H1 (cell line): ENCODE measurements at regions not wholly inside any gene's neighbourhood (a gene's known extent, or its start where the extent isn't known, plus 50 kb on each side); places are given as distances from the start of the nearest gene placed in this dataset.

Experiments used
- CTCF ChIA-PET: fragments of 300-600 bp; sonication (Branson Sonifier 250); formaldehyde crosslinking; loops from one replicate; lab custom pipeline; 2021; ENCODE audit not compliant: partially characterized antibody; lab: Charles Lee
- POLR2A ChIA-PET: fragments of 300-600 bp; sonication (Branson Sonifier 250); formaldehyde crosslinking; loops from one replicate; lab custom pipeline; 2021; ENCODE audit warnings: inconsistent platforms; ENCODE audit not compliant: partially characterized antibody; lab: Charles Lee
- DNase-seq, 2 experiments: peaks; one replicate each; pipeline versions ENCODE4 v3.0.0 to v3.0.0-alpha.2; 2010 to 2022; ENCODE audit warnings: low spot score in 2 of 2, low read depth in 1 of 2, mixed read lengths in 1 of 2
- FAIRE-seq: peaks from 2 replicates; lab custom pipeline; 2011; peaks lifted over from hg19 to GRCh38; lab: Jason Lieb, UNC
- H2AFZ ChIP-seq: 2 replicates; pipeline ENCODE4 v1.8.1; 2012; ENCODE audit warnings: low read length, inconsistent platforms
- H2AK5ac ChIP-seq: 2 replicates; pipeline ENCODE4 v1.6.1; 2013; ENCODE audit warnings: low read depth, low read length
- H2BK120ac ChIP-seq: replicated peaks from 2 replicates; pipeline ENCODE3; 2013; ENCODE audit warnings: low read depth, low read length, inconsistent platforms
- H2BK12ac ChIP-seq: 2 replicates; pipeline ENCODE4 v1.6.1; 2013; ENCODE audit warnings: low read depth, low read length
- H2BK15ac ChIP-seq: 2 replicates; pipeline ENCODE4 v1.6.1; 2013; ENCODE audit warnings: low read length
- H2BK20ac ChIP-seq: 2 replicates; pipeline ENCODE4 v1.6.1; 2013; ENCODE audit warnings: low read length
- H2BK5ac ChIP-seq: 2 replicates; pipeline ENCODE4 v1.6.1; 2013; ENCODE audit warnings: low read depth, low read length
- H3K14ac ChIP-seq: 2 replicates; pipeline ENCODE4 v1.6.1; 2013; ENCODE audit warnings: inconsistent platforms; ENCODE audit not compliant: insufficient read length
- H3K18ac ChIP-seq: 2 replicates; pipeline ENCODE4 v1.6.1; 2013; ENCODE audit warnings: low read length; ENCODE audit errors: extremely low read depth
- H3K23ac ChIP-seq: 2 replicates; pipeline ENCODE4 v1.6.1; 2013; ENCODE audit warnings: inconsistent platforms; ENCODE audit not compliant: insufficient read length
- H3K23me2 ChIP-seq: 2 replicates; pipeline ENCODE4 v1.6.1; 2013; ENCODE audit warnings: low read depth, low read length
- H3K27ac ChIP-seq: 2 replicates; pipeline ENCODE4 v1.6.1; 2011; ENCODE audit warnings: low read depth, low read length, inconsistent platforms
- H3K27me3 ChIP-seq, 4 experiments: replicated peaks in 1 of 4; 1 replicate in 1 of 4; 2 replicates in 3 of 4; pipeline versions ENCODE4 v1.6.1 to v1.8.1; 2011 to 2013; ENCODE audit warnings: low read length in 3 of 4, mild to moderate bottlenecking in 3 of 4, inconsistent platforms in 2 of 4, mixed read lengths in 2 of 4, moderate library complexity in 1 of 4; ENCODE audit not compliant: control insufficient read depth in 3 of 4, insufficient read depth in 3 of 4; ENCODE audit errors: extremely low read depth in 1 of 4
- H3K36me3 ChIP-seq, 4 experiments: 2 replicates each; pipeline versions ENCODE4 v1.6.1 to v1.8.1; 2011 to 2013; ENCODE audit warnings: mild to moderate bottlenecking in 4 of 4, low read length in 3 of 4, moderate library complexity in 2 of 4, control low read depth in 1 of 4, inconsistent platforms in 1 of 4; ENCODE audit not compliant: insufficient read depth in 4 of 4, control insufficient read depth in 2 of 4
- H3K4ac ChIP-seq: replicated peaks from 2 replicates; pipeline ENCODE3; 2013; ENCODE audit warnings: low read length, low read depth, mixed read lengths, inconsistent platforms; ENCODE audit not compliant: insufficient read length
- H3K4me1 ChIP-seq, 4 experiments: replicated peaks in 1 of 4; 1 replicate in 1 of 4; 2 replicates in 3 of 4; pipeline versions ENCODE4 v1.6.1 to v1.8.1; 2011 to 2013; ENCODE audit warnings: low read length in 3 of 4, inconsistent platforms in 2 of 4, mixed read lengths in 1 of 4; ENCODE audit not compliant: insufficient read depth in 4 of 4, control insufficient read depth in 3 of 4
- H3K4me2 ChIP-seq, 2 experiments: 2 replicates each; pipeline versions ENCODE4 v1.6.1 to v1.8.1; 2011 to 2013; ENCODE audit warnings: low read depth in 2 of 2, low read length in 2 of 2, control low read depth in 1 of 2, inconsistent platforms in 1 of 2, mild to moderate bottlenecking in 1 of 2; ENCODE audit not compliant: insufficient read depth in 1 of 2
- H3K4me3 ChIP-seq, 4 experiments: fragments of 200-600, 300-600 bp in 1 of 4; sonication (generic), shearing (Covaris generic), sonication (Bioruptor Twin) in 1 of 4; 2 replicates each; pipeline versions ENCODE4 v1.5.1 to v1.8.1; 2011 to 2016; ENCODE audit warnings: low read length in 4 of 4, low read depth in 3 of 4, control low read depth in 2 of 4, inconsistent platforms in 2 of 4, mild to moderate bottlenecking in 2 of 4, mixed read lengths in 1 of 4, moderate library complexity in 1 of 4; ENCODE audit not compliant: insufficient read depth in 2 of 4; ENCODE audit errors: extremely low read depth in 1 of 4
- H3K56ac ChIP-seq: replicated peaks from 2 replicates; pipeline ENCODE3; 2013; ENCODE audit warnings: low read depth, mild to moderate bottlenecking, mixed read lengths, low read length, inconsistent platforms; ENCODE audit not compliant: insufficient read length
- H3K79me1 ChIP-seq: 2 replicates; pipeline ENCODE4 v1.6.1; 2013; ENCODE audit warnings: low read depth, low read length, control low read depth
- H3K79me2 ChIP-seq, 2 experiments: 2 replicates each; pipeline versions ENCODE4 v1.6.1 to v1.8.1; 2012 to 2013; ENCODE audit warnings: low read length in 2 of 2, mild to moderate bottlenecking in 2 of 2, inconsistent platforms in 1 of 2; ENCODE audit not compliant: insufficient read depth in 2 of 2, control insufficient read depth in 1 of 2
- H3K9ac ChIP-seq, 4 experiments: replicated peaks in 1 of 4; 1 replicate in 1 of 4; 2 replicates in 3 of 4; pipeline versions ENCODE4 v1.6.1 to v1.8.1; 2011 to 2013; ENCODE audit warnings: low read depth in 3 of 4, low read length in 3 of 4, control low read depth in 2 of 4, mild to moderate bottlenecking in 2 of 4, moderate library complexity in 2 of 4, inconsistent platforms in 1 of 4; ENCODE audit errors: extremely low read depth in 1 of 4
- H3K9me3 ChIP-seq, 2 experiments: 2 replicates each; pipeline versions ENCODE4 v1.6.1 to v1.8.1; 2012 to 2013; ENCODE audit warnings: mild to moderate bottlenecking in 2 of 2, moderate library complexity in 2 of 2, control low read depth in 1 of 2, inconsistent platforms in 1 of 2, low read depth in 1 of 2, low read length in 1 of 2, mixed read lengths in 1 of 2; ENCODE audit not compliant: insufficient read depth in 2 of 2
- H4K20me1 ChIP-seq, 2 experiments: replicated peaks in 1 of 2; 2 replicates each; pipeline versions ENCODE3 to v1.8.1; 2011 to 2013; ENCODE audit warnings: inconsistent platforms in 2 of 2, low read length in 2 of 2, mild to moderate bottlenecking in 1 of 2; ENCODE audit not compliant: insufficient read depth in 2 of 2, control insufficient read depth in 1 of 2
- H4K5ac ChIP-seq: 2 replicates; pipeline ENCODE4 v1.6.1; 2013; ENCODE audit warnings: low read length, low read depth, mixed read lengths, inconsistent platforms; ENCODE audit not compliant: insufficient read length
- H4K8ac ChIP-seq: 2 replicates; pipeline ENCODE4 v1.8.0; 2013; ENCODE audit warnings: mild to moderate bottlenecking, moderate library complexity, low read length, inconsistent platforms; ENCODE audit not compliant: insufficient read depth; ENCODE audit errors: extremely low read depth
- H4K91ac ChIP-seq: replicated peaks from 2 replicates; pipeline ENCODE3; 2013; ENCODE audit warnings: low read length, mixed read lengths, inconsistent platforms; ENCODE audit not compliant: insufficient read length
- BRCA1 ChIP-seq: IDR thresholded peaks from 2 replicates; pipeline ENCODE4 v1.6.1; 2012; ENCODE audit warnings: low read depth, low read length, improper control_type of control experiment
- CREB1 ChIP-seq: IDR thresholded peaks from 2 replicates; pipeline ENCODE4 v1.6.1; 2012; ENCODE audit warnings: inconsistent platforms
- EZH2 ChIP-seq: fragments of 200-600 bp; sonication (generic); IDR thresholded peaks from 2 replicates; pipeline ENCODE4 v1.7.1; 2012; ENCODE audit warnings: low read depth, mild to moderate bottlenecking, moderate library complexity, low read length, inconsistent platforms; ENCODE audit not compliant: severe bottlenecking
- JUN ChIP-seq: IDR thresholded peaks from 2 replicates; pipeline ENCODE4 v1.6.1; 2011; ENCODE audit warnings: low read depth, mild to moderate bottlenecking, improper control_type of control experiment, low read length
- KDM4A ChIP-seq: IDR thresholded peaks from one replicate; pipeline ENCODE4 v1.7.1; 2012; ENCODE audit warnings: low read depth, mild to moderate bottlenecking, moderate library complexity, low read length, inconsistent platforms; ENCODE audit not compliant: severe bottlenecking
- KDM5A ChIP-seq: fragments of 200-600 bp; IDR thresholded peaks from 2 replicates; pipeline ENCODE4 v1.7.1; 2012; ENCODE audit warnings: mild to moderate bottlenecking, low read length, inconsistent platforms, mixed read lengths
- POLR2AphosphoS5 ChIP-seq: IDR thresholded peaks from 2 replicates; pipeline ENCODE4 v1.6.1; 2011; ENCODE audit warnings: low read depth, low read length
- RFX5 ChIP-seq: IDR thresholded peaks from 2 replicates; pipeline ENCODE4 v1.6.1; 2011; ENCODE audit warnings: low read depth, low read length, improper control_type of control experiment, borderline replicate concordance
- SAP30 ChIP-seq: fragments of 300-600 bp; sonication (generic); IDR thresholded peaks from 2 replicates; pipeline ENCODE4 v1.7.1; 2012; ENCODE audit warnings: low read length, moderate library complexity, mild to moderate bottlenecking, inconsistent platforms; ENCODE audit not compliant: insufficient read depth, insufficient replicate concordance
- SRF ChIP-seq: IDR thresholded peaks from 2 replicates; pipeline ENCODE4 v1.6.1; 2011; ENCODE audit warnings: mild to moderate bottlenecking, low read depth, low read length, moderate library complexity
- TBP ChIP-seq: IDR thresholded peaks from 2 replicates; pipeline ENCODE4 v1.6.1; 2011; ENCODE audit warnings: low read depth, low read length, improper control_type of control experiment
- YY1 ChIP-seq: IDR thresholded peaks from 2 replicates; pipeline ENCODE4 v1.6.1; 2011; ENCODE audit warnings: low read depth, mild to moderate bottlenecking, low read length
- WGBS, 2 experiments: shearing (Covaris generic) in 1 of 2; methylation state at CpG; one replicate each; pipeline versions ENCODE4 v1.1.6 to v1.1.7; 2013 to 2015; ENCODE audit warnings: low lambda C conversion rate in 2 of 2, mixed read lengths in 2 of 2, inconsistent platforms in 1 of 2, low coverage in 1 of 2, missing lambda C conversion rate in 1 of 2; ENCODE audit not compliant: insufficient replicate concordance in 2 of 2, insufficient coverage in 1 of 2, insufficient read length in 1 of 2; ENCODE audit errors: extremely low coverage in 1 of 2, missing lambda C conversion rate in 1 of 2; 5-methylcytosine and 5-hydroxymethylcytosine counted together
- TF ChIP-seq, protein P1 (sequence below), 3 experiments: IDR thresholded peaks; 1 replicate in 2 of 3; 2 replicates in 1 of 3; pipeline versions ENCODE4 v1.5.1 to v1.6.1; 2011; ENCODE audit warnings: low read length in 3 of 3, mild to moderate bottlenecking in 3 of 3, inconsistent platforms in 2 of 3, low read depth in 1 of 3, moderate library complexity in 1 of 3; ENCODE audit not compliant: insufficient read depth in 1 of 3; ENCODE audit errors: control extremely low read depth in 1 of 3

- POLR2A ChIA-PET = no interaction called here
- FAIRE-seq = no peak
- 93% methylated on average over 5 of the region's 5 CpGs; no CpG with 5 or more reads in 1 of the 2 experiments for WGBS, 2 experiments
- TF ChIP-seq TBP = no peak
- no peak for TF ChIP-seq YY1
- TF ChIP-seq JUN = no peak
- TF ChIP-seq KDM5A = no peak
- TF ChIP-seq SAP30 = no peak
- TF ChIP-seq KDM4A = no peak
- no peak for TF ChIP-seq EZH2
- no peak for TF ChIP-seq BRCA1
- TF ChIP-seq, protein P1, sequence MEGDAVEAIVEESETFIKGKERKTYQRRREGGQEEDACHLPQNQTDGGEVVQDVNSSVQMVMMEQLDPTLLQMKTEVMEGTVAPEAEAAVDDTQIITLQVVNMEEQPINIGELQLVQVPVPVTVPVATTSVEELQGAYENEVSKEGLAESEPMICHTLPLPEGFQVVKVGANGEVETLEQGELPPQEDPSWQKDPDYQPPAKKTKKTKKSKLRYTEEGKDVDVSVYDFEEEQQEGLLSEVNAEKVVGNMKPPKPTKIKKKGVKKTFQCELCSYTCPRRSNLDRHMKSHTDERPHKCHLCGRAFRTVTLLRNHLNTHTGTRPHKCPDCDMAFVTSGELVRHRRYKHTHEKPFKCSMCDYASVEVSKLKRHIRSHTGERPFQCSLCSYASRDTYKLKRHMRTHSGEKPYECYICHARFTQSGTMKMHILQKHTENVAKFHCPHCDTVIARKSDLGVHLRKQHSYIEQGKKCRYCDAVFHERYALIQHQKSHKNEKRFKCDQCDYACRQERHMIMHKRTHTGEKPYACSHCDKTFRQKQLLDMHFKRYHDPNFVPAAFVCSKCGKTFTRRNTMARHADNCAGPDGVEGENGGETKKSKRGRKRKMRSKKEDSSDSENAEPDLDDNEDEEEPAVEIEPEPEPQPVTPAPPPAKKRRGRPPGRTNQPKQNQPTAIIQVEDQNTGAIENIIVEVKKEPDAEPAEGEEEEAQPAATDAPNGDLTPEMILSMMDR (IDR thresholded peaks at IDR 0.05; ENCODE audit: control extremely low read depth in 1 of 3, insufficient read depth in 1 of 3, low read depth in 1 of 3, low read length in 3 of 3) = no peak
- TF ChIP-seq RFX5 = no peak
- no peak for TF ChIP-seq SRF
- no peak for TF ChIP-seq POLR2AphosphoS5
- no peak for TF ChIP-seq CREB1
These were observed 99.1 kb upstream of the CTTNBP2NL start for GRCh38 chr1:112296908-112297307.

More at GRCh38 chr1:112296908-112297307, 99.1 kb upstream of the CTTNBP2NL start:
- CTCF ChIA-PET = interaction anchor here (0.6 to 3.9 kb wide), 10 partner anchors 8 to 389 kb away, joined by 3 to 30 read pairs (median 4); no protein-coding TSS in a partner anchor
- no peak overlapping the region for H2BK120ac ChIP-seq
- no peaks in the 10 kb centered on the region for H3K4me1 ChIP-seq
- H3K56ac ChIP-seq = no peak overlapping the region
- peaks cover 0 to 3% of the 10 kb centered on the region in 2 experiments; a peak in 1 of 4 replicates for H3K9me3 ChIP-seq
- H3K4ac ChIP-seq = no peak overlapping the region
- no peak overlapping the region for H4K91ac ChIP-seq
- H2AK5ac ChIP-seq = no peak overlapping the region
- DNase-seq = no peak
- no peak overlapping the region for H4K8ac ChIP-seq
- no peak overlapping the region for H3K9ac ChIP-seq
- no peaks in the 10 kb centered on the region for H3K23me2 ChIP-seq
- H4K20me1 ChIP-seq = no peaks in the 10 kb centered on the region
- H3K27ac ChIP-seq = no peak overlapping the region
- H4K5ac ChIP-seq = no peak overlapping the region
- H2BK15ac ChIP-seq = no peak overlapping the region
- no peak overlapping the region for H2BK12ac ChIP-seq
- no peaks in the 10 kb centered on the region for H3K36me3 ChIP-seq
- H2AFZ ChIP-seq = no peak overlapping the region
- no peak overlapping the region for H2BK5ac ChIP-seq
- H3K4me3 ChIP-seq = no peak overlapping the region
- H3K79me2 ChIP-seq = no peaks in the 10 kb centered on the region
- H3K23ac ChIP-seq = no peak overlapping the region
- H3K4me2 ChIP-seq = no peak overlapping the region
- H2BK20ac ChIP-seq = no peak overlapping the region
- no peak overlapping the region for H3K18ac ChIP-seq
- no peaks in the 10 kb centered on the region for H3K79me1 ChIP-seq
- H3K27me3 ChIP-seq = no peaks in the 10 kb centered on the region
- no peak overlapping the region for H3K14ac ChIP-seq
